ENCODE measurements at regions not wholly inside any gene's neighbourhood (a gene's known extent, or its start where the extent isn't known, plus 50 kb on each side); places are given as distances from the start of the nearest gene placed in this dataset.

DNA sequence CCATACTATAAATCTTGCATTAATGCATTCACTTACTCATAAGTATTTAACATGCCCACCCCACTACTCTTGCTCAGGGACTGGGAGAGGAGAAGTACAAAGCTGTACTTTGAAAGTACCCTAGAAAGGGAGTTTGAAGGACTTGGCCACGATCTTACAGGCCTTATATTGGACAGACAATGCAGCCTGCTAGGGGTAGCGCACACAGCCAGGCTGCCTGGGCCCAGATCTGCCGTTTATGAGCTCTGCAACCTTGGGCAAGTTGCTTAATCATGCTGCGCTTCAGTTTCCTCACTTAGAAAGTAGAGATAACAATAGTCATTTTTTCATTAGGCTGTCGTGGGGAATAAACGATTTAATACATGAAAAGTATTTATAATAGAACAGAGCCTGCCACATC is 110.1 kb downstream of the CDC7 start:
- TF ChIP-seq, protein P1, sequence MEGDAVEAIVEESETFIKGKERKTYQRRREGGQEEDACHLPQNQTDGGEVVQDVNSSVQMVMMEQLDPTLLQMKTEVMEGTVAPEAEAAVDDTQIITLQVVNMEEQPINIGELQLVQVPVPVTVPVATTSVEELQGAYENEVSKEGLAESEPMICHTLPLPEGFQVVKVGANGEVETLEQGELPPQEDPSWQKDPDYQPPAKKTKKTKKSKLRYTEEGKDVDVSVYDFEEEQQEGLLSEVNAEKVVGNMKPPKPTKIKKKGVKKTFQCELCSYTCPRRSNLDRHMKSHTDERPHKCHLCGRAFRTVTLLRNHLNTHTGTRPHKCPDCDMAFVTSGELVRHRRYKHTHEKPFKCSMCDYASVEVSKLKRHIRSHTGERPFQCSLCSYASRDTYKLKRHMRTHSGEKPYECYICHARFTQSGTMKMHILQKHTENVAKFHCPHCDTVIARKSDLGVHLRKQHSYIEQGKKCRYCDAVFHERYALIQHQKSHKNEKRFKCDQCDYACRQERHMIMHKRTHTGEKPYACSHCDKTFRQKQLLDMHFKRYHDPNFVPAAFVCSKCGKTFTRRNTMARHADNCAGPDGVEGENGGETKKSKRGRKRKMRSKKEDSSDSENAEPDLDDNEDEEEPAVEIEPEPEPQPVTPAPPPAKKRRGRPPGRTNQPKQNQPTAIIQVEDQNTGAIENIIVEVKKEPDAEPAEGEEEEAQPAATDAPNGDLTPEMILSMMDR (conservative IDR thresholded peaks at IDR 0.05; ENCODE audit: low read depth, low read length): no peak
- DNase-seq (ENCODE audit: low read depth): no peak
- H3K4me3 ChIP-seq (ENCODE audit: low read depth, low read length): no peak overlapping the region

DNA sequence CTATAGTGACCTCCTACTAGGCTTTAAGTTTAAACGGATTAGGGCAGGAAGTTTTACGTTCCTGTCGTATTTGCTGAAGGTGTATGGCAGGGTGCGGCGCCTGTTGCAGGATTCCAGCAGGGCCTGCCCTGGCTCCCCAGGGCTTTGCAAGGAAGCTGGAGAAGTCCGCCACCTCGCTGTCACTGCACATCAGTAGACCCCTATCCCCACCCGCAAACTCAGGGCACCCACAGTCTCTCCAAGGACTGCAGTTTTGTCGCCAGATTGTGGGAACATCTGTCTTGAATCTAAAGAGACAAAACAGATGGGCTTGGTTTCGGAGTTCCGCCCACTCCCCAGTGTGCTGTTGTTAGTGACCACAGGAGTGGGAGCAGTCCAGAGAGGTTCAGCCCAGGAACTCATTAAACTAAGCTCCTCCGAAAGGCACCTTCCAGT is 110.8 kb downstream of the CDC7 start:
- no peak for DNase-seq (ENCODE audit: low read depth)

DNA sequence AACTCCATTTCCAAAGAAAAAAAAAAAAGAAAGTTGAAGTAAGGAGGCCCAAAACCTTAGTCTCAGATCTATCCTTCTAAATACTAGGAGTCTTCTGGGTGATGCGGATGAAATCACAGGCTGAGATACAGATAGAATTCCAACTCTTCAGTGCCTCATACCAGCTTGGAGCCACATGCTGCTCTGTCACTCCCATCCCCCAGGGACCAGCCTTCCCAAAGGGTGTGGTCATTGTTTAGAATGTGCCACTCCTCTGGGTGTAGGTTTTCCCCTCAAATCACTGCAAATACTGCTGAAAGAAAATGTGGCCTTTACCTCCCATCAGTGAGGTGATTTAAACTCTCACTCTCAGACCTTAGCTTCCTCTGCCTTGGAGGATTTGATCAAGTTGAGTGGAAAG is 112.9 kb downstream of the CDC7 start:
- no peak overlapping the region for H3K4me3 ChIP-seq (ENCODE audit: low read depth, low read length)
- TF ChIP-seq, protein P1 (conservative IDR thresholded peaks at IDR 0.05; ENCODE audit: low read depth, low read length): no peak
- DNase-seq (ENCODE audit: low read depth): no peak

More for the DNA sequence above, 110.8 kb downstream of the CDC7 start:
- no peak overlapping the region for H3K4me3 ChIP-seq (ENCODE audit: low read depth, low read length)
- TF ChIP-seq, protein P1 (conservative IDR thresholded peaks at IDR 0.05; ENCODE audit: low read depth, low read length): no peak

DNA sequence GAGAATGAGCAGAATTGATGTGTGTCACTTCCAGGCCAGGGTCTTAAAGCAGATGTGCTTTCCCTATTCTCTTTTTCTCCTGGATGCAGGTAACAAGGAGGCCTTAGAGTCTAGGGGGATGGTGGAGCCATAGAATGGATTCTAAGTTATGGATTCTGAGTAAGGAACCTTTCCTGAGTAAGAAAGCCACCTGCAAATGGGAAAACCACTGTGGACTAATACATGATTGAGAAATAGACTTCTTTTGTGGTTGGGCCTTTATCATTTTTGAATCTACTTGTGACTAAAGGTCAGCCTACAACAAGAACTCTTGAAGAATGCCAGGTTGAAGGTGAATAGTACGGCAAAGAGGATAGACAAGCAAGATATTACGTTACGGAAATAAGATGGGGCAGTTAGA is 116.1 kb downstream of the CDC7 start:
- DNase-seq (ENCODE audit: low read depth): no peak
- H3K4me3 ChIP-seq (ENCODE audit: low read depth, low read length): no peak overlapping the region
- TF ChIP-seq, protein P1 (conservative IDR thresholded peaks at IDR 0.05; ENCODE audit: low read depth, low read length): no peak

DNA sequence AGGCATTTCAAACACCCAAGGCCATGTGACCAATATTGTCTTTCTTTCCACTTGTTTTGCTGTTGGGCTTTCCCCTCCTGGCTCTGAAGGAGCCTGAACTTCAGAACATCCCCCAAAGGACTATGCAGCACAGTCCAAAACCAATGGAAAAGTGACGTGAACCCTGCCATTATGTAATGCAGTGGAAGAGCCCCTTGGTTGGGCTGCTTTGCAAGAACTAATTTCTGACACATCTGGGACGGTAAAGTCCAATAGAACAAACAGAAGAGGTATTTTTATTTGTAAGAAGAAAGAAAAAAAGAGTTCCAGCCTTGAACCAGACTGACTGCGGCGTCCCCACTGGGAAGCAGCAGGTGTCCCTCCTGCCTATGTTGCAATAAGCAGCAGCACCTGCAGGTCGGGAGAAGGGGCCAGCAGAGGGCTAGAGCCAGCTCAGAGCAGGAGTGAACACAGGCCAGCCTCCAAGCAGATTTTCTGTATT is 116.7 kb downstream of the CDC7 start:
- TF ChIP-seq, protein P1 (conservative IDR thresholded peaks at IDR 0.05; ENCODE audit: low read depth, low read length): peak; percentile 55
- peak; percentile 72 for DNase-seq (ENCODE audit: low read depth)

DNA sequence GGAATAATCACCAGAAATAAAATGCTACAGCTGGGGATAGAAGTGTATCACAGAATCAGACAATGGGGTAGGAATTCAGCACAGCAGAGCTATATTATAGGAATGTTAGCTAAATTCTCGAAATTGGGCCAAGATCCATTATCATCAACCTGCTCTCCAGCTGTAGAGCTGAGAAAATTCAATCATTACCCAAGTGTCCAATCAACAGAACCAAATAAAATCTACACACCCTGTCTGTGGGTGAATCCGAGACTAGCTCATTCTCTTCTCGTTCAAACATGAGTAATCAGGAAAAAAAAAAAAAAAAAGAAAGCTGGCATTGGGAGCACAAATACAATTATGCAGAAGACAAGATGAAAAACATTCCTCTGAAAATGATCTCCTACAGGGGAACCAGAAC is 119.2 kb downstream of the CDC7 start:
- no peak overlapping the region for H3K4me3 ChIP-seq (ENCODE audit: low read depth, low read length)

More for the DNA sequence above, 116.7 kb downstream of the CDC7 start:
- no peak overlapping the region for H3K4me3 ChIP-seq (ENCODE audit: low read depth, low read length)

DNA sequence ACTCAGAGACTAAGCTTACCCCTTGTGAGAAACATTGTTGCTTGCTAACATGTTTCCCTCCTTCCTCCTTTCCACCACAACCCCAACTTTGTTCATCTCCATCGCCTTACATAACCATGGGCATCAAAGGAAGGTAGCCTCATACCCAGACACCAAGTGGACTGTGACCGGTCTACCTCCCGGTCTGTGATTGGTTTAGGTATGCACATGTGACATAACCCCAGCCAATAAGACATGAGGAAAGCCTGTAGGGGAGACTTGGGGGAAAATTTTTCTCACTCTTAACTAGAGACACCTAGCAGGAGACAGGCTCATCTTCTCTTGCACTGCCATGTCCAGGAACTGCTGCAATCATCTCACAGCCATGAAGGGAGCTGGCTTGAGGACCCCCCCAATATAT is 120.7 kb downstream of the CDC7 start:
- TF ChIP-seq, protein P1 (conservative IDR thresholded peaks at IDR 0.05; ENCODE audit: low read depth, low read length): no peak
- DNase-seq (ENCODE audit: low read depth): no peak
- no peak overlapping the region for H3K4me3 ChIP-seq (ENCODE audit: low read depth, low read length)

More for the DNA sequence above, 119.2 kb downstream of the CDC7 start:
- no peak for DNase-seq (ENCODE audit: low read depth)
- TF ChIP-seq, protein P1 (conservative IDR thresholded peaks at IDR 0.05; ENCODE audit: low read depth, low read length): no peak

All from choroid plexus epithelial cell (primary cell).